Parathyroid adenoma (tissue), 2 donors: ENCODE measurements at regions not wholly inside any gene's neighbourhood (a gene's known extent, or its start where the extent isn't known, plus 50 kb on each side); places are given as distances from the start of the nearest gene placed in this dataset.

ENCODE experiments used
- H2AFZ ChIP-seq: fragments of 300-600 bp; sonication (generic); one replicate; pipeline ENCODE4 v1.7.0; 2017; ENCODE audit warnings: antibody characterized with exemption, mild to moderate bottlenecking
- H3K27ac ChIP-seq: fragments of 300-600 bp; sonication (generic); one replicate; pipeline ENCODE4 v1.7.0; 2017
- H3K27me3 ChIP-seq: fragments of 300-600 bp; sonication (generic); one replicate; pipeline ENCODE4 v1.7.0; 2017; ENCODE audit warnings: low read length; ENCODE audit not compliant: control insufficient read depth, insufficient read depth
- H3K36me3 ChIP-seq: fragments of 300-600 bp; sonication (generic); one replicate; pipeline ENCODE4 v1.7.0; 2017; ENCODE audit warnings: low read length; ENCODE audit not compliant: control insufficient read depth, insufficient read depth
- H3K4me1 ChIP-seq: fragments of 300-600 bp; sonication (generic); one replicate; pipeline ENCODE4 v1.7.0; 2017; ENCODE audit warnings: control low read depth
- H3K4me2 ChIP-seq: fragments of 300-600 bp; sonication (generic); one replicate; pipeline ENCODE4 v1.7.0; 2017; ENCODE audit warnings: low read length
- H3K4me3 ChIP-seq: fragments of 300-600 bp; sonication (generic); one replicate; pipeline ENCODE4 v1.7.0; 2017; ENCODE audit warnings: low read depth, low read length
- H3K79me2 ChIP-seq: fragments of 300-600 bp; sonication (generic); one replicate; pipeline ENCODE4 v1.7.0; 2017; ENCODE audit warnings: control low read depth
- H3K9ac ChIP-seq: fragments of 300-600 bp; sonication (generic); one replicate; pipeline ENCODE4 v1.7.0; 2017; ENCODE audit warnings: mild to moderate bottlenecking
- H3K9me3 ChIP-seq: fragments of 300-600 bp; sonication (generic); one replicate; pipeline ENCODE4 v1.7.0; 2017; ENCODE audit warnings: low read length; ENCODE audit not compliant: control insufficient read depth
- CTCF ChIP-seq: fragments of 300-600 bp; sonication (generic); IDR thresholded peaks from one replicate; pipeline ENCODE4 v1.7.0; 2017; ENCODE audit warnings: antibody characterized with exemption, mild to moderate bottlenecking
- donor health status: primary hyperparathyroidism.

- no peak for TF ChIP-seq CTCF
- no peaks in the 10 kb centered on the region for H3K36me3 ChIP-seq
- no peaks in the 10 kb centered on the region for H3K27me3 ChIP-seq
- no peak overlapping the region for H3K27ac ChIP-seq
- no peak overlapping the region for H3K4me3 ChIP-seq
- no peaks in the 10 kb centered on the region for H3K4me1 ChIP-seq
- no peaks in the 10 kb centered on the region for H3K9me3 ChIP-seq
- H3K79me2 ChIP-seq = no peaks in the 10 kb centered on the region
- no peak overlapping the region for H3K9ac ChIP-seq
- peak overlapping the region; percentile 18 for H2AFZ ChIP-seq
- no peak overlapping the region for H3K4me2 ChIP-seq
Observed at GRCh38 chr9:113687680-113688371, 188.3 kb upstream of the ZNF618 start.

GRCh38 chr9:113690055-113690740 lies 185.9 kb upstream of the ZNF618 start:
- H3K4me3 ChIP-seq = no peak overlapping the region
- no peaks in the 10 kb centered on the region for H3K36me3 ChIP-seq
- no peak overlapping the region for H3K9ac ChIP-seq
- no peak overlapping the region for H2AFZ ChIP-seq
- H3K79me2 ChIP-seq = no peaks in the 10 kb centered on the region
- no peak overlapping the region for H3K4me2 ChIP-seq
- no peak overlapping the region for H3K27ac ChIP-seq
- H3K9me3 ChIP-seq = no peaks in the 10 kb centered on the region
- TF ChIP-seq CTCF = no peak
- H3K27me3 ChIP-seq = no peaks in the 10 kb centered on the region
- H3K4me1 ChIP-seq = no peaks in the 10 kb centered on the region

- H2AFZ ChIP-seq = no peak overlapping the region
- no peak overlapping the region for H3K4me2 ChIP-seq
- H3K9ac ChIP-seq = no peak overlapping the region
- H3K27ac ChIP-seq = no peak overlapping the region
- no peak overlapping the region for H3K4me3 ChIP-seq
- no peak for TF ChIP-seq CTCF
- H3K36me3 ChIP-seq = no peaks in the 10 kb centered on the region
- H3K79me2 ChIP-seq = no peaks in the 10 kb centered on the region
- no peaks in the 10 kb centered on the region for H3K9me3 ChIP-seq
- no peaks in the 10 kb centered on the region for H3K27me3 ChIP-seq
- no peaks in the 10 kb centered on the region for H3K4me1 ChIP-seq
Observed at GRCh38 chr9:113692256-113692655, 183.9 kb upstream of the ZNF618 start.

GRCh38 chr9:113694912-113695311 lies 181.2 kb upstream of the ZNF618 start:
- H3K9me3 ChIP-seq = no peaks in the 10 kb centered on the region
- H3K4me3 ChIP-seq = no peak overlapping the region
- no peaks in the 10 kb centered on the region for H3K36me3 ChIP-seq
- no peak overlapping the region for H3K4me2 ChIP-seq
- H3K4me1 ChIP-seq = no peaks in the 10 kb centered on the region
- TF ChIP-seq CTCF = no peak
- H2AFZ ChIP-seq = no peak overlapping the region
- H3K9ac ChIP-seq = no peak overlapping the region
- H3K27me3 ChIP-seq = no peaks in the 10 kb centered on the region
- no peak overlapping the region for H3K27ac ChIP-seq
- no peaks in the 10 kb centered on the region for H3K79me2 ChIP-seq
